ENCODE measurements at regions not wholly inside any gene's neighbourhood (a gene's known extent, or its start where the extent isn't known, plus 50 kb on each side); places are given as distances from the start of the nearest gene placed in this dataset.

- TF ChIP-seq, protein P1, sequence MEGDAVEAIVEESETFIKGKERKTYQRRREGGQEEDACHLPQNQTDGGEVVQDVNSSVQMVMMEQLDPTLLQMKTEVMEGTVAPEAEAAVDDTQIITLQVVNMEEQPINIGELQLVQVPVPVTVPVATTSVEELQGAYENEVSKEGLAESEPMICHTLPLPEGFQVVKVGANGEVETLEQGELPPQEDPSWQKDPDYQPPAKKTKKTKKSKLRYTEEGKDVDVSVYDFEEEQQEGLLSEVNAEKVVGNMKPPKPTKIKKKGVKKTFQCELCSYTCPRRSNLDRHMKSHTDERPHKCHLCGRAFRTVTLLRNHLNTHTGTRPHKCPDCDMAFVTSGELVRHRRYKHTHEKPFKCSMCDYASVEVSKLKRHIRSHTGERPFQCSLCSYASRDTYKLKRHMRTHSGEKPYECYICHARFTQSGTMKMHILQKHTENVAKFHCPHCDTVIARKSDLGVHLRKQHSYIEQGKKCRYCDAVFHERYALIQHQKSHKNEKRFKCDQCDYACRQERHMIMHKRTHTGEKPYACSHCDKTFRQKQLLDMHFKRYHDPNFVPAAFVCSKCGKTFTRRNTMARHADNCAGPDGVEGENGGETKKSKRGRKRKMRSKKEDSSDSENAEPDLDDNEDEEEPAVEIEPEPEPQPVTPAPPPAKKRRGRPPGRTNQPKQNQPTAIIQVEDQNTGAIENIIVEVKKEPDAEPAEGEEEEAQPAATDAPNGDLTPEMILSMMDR (IDR thresholded peaks at IDR 0.05): no peak
- no peak for TF ChIP-seq POLR2A (IDR thresholded peaks at IDR 0.05)
Measured at GRCh38 chr22:49031746-49032330, 795.8 kb downstream of the BRD1 start.

Data from esophagus squamous epithelium (tissue), 4 donors.